GM21717 (cell line): ENCODE measurements at regions not wholly inside any gene's neighbourhood (a gene's known extent, or its start where the extent isn't known, plus 50 kb on each side); places are given as distances from the start of the nearest gene placed in this dataset.
"Not testable (repeated sequence)": the region's sequence is repeated elsewhere in the genome, so short reads cannot be mapped to it uniquely, and the experiment has no call there.

Source experiments
- ATAC-seq: cut with Tn5 transposase; IDR thresholded peaks from one replicate; pipeline ENCODE4 v1.9.1; 2021; ENCODE audit warnings: mild to moderate bottlenecking, moderate library complexity; ENCODE audit not compliant: unreplicated experiment

GRCh38 chr3:70744536-70744935, 432.1 kb upstream of the MDFIC2 start:
- ATAC-seq: no peak

GRCh38 chr3:70743754-70744153, 431.3 kb upstream of the MDFIC2 start:
- ATAC-seq: no peak

GRCh38 chr3:70742081-70742480, 429.6 kb upstream of the MDFIC2 start:
- no peak for ATAC-seq

- no peak for ATAC-seq
Measured at GRCh38 chr3:70740872-70741271, 428.4 kb upstream of the MDFIC2 start.

- no peak for ATAC-seq
Measured at GRCh38 chr3:70740071-70740470, 427.6 kb upstream of the MDFIC2 start.

GRCh38 chr3:70738291-70738681, 425.8 kb upstream of the MDFIC2 start:
- no peak for ATAC-seq

- ATAC-seq: no peak
Measured at GRCh38 chr3:70737666-70738290, 425.3 kb upstream of the MDFIC2 start.

- ATAC-seq: no peak
Measured at GRCh38 chr3:70736009-70736408, 423.6 kb upstream of the MDFIC2 start.

- ATAC-seq: no peak
Measured at GRCh38 chr3:70734756-70735155, 422.3 kb upstream of the MDFIC2 start.

- no peak for ATAC-seq
Measured at GRCh38 chr3:70731046-70731445, 418.6 kb upstream of the MDFIC2 start.

GRCh38 chr3:70729845-70730244, 417.4 kb upstream of the MDFIC2 start:
- no peak for ATAC-seq

GRCh38 chr3:70728311-70728710, 415.9 kb upstream of the MDFIC2 start:
- ATAC-seq: no peak

- no peak for ATAC-seq
Measured at GRCh38 chr3:70726961-70727360, 414.5 kb upstream of the MDFIC2 start.

- no peak for ATAC-seq
Measured at GRCh38 chr3:70726096-70726938, 413.9 kb upstream of the MDFIC2 start.

GRCh38 chr3:70722018-70722417, 409.6 kb upstream of the MDFIC2 start:
- no peak for ATAC-seq

GRCh38 chr3:70716832-70717231, 404.4 kb upstream of the MDFIC2 start:
- ATAC-seq: no peak

GRCh38 chr3:70712449-70713082, 400.1 kb upstream of the MDFIC2 start:
- no peak for ATAC-seq

GRCh38 chr3:70703305-70704102, 391.1 kb upstream of the MDFIC2 start:
- ATAC-seq: no peak

GRCh38 chr3:70702132-70702531, 389.7 kb upstream of the MDFIC2 start:
- no peak for ATAC-seq

- no peak for ATAC-seq
Measured at GRCh38 chr3:70684701-70685100, 372.3 kb upstream of the MDFIC2 start.

- not testable (repeated sequence) for ATAC-seq
Measured at GRCh38 chr3:70675810-70676209, 363.4 kb upstream of the MDFIC2 start.
